Liver (tissue), 3 donors: ENCODE measurements at regions not wholly inside any gene's neighbourhood (a gene's known extent, or its start where the extent isn't known, plus 50 kb on each side); places are given as distances from the start of the nearest gene placed in this dataset.

Experiments used
- JUND ChIP-seq, 2 donors: IDR thresholded peaks; 2 replicates each; pipeline ENCODE4 v1.6.1; 2016; ENCODE audit warnings: antibody characterized with exemption in 2 of 2
- ZBTB33 ChIP-seq: IDR thresholded peaks from 2 replicates; pipeline ENCODE4 v1.6.1; 2016; ENCODE audit warnings: antibody characterized with exemption
- TF ChIP-seq, protein P1 (sequence below): fragments of 150-350 bp; IDR thresholded peaks from 2 replicates; pipeline ENCODE4 v1.5.1; 2017; ENCODE audit warnings: improper control_type of control experiment, low read depth, low read length; ENCODE audit not compliant: missing input control
- donor health status: healthy.
- donor health status: healthy.

- TF ChIP-seq, protein P1, sequence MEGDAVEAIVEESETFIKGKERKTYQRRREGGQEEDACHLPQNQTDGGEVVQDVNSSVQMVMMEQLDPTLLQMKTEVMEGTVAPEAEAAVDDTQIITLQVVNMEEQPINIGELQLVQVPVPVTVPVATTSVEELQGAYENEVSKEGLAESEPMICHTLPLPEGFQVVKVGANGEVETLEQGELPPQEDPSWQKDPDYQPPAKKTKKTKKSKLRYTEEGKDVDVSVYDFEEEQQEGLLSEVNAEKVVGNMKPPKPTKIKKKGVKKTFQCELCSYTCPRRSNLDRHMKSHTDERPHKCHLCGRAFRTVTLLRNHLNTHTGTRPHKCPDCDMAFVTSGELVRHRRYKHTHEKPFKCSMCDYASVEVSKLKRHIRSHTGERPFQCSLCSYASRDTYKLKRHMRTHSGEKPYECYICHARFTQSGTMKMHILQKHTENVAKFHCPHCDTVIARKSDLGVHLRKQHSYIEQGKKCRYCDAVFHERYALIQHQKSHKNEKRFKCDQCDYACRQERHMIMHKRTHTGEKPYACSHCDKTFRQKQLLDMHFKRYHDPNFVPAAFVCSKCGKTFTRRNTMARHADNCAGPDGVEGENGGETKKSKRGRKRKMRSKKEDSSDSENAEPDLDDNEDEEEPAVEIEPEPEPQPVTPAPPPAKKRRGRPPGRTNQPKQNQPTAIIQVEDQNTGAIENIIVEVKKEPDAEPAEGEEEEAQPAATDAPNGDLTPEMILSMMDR = no peak
- TF ChIP-seq JUND (IDR thresholded peaks at IDR 0.05) (no peak), ZBTB33 (no peak)
Observed at GRCh38 chrX:25873196-25873595, 264.9 kb upstream of the MAGEB18 start.
